Glomerular endothelial cell (primary cell): ENCODE measurements at regions not wholly inside any gene's neighbourhood (a gene's known extent, or its start where the extent isn't known, plus 50 kb on each side); places are given as distances from the start of the nearest gene placed in this dataset.

Source experiments
- DNase-seq: peaks from one replicate; pipeline ENCODE4 v3.0.0-alpha.2; 2011; ENCODE audit warnings: low read depth, low spot score; ENCODE audit errors: extremely low read depth

- DNase-seq, result no peak
Observed at GRCh38 chr12:3972576-3972975, 99.4 kb upstream of the PARP11 start.

- no peak for DNase-seq
Observed at GRCh38 chr12:3968523-3968922, 95.3 kb upstream of the PARP11 start.

DNA sequence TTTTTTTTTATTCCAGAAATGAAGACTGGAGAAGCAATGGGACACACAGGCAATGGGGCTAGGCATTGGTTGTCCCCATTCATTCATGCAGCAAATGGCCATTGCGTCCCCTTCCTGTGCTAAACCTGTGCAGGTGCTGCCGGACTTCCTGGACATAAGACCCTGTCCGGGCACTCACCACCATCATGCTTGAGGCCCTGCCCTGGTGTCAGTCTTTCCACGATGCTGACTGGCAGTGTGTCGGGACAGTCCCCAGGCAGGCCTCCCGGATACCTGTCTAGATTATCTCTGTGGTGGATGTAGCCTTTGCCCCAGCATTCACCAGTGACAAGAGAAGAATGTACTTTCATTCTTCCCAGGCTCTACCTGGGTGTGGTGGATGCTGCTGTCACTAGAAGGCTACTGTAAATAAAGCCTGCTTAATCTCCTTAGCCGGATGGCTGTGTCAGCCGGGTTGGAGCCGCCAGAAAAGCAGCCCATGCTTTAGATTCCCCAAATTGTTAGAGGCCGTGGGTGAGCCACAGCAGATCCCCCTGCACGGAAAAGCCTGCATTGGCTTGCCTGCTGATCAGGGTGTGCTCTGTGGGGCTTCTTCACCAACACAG, 94.5 kb upstream of the PARP11 start:
- DNase-seq, result no peak

DNA sequence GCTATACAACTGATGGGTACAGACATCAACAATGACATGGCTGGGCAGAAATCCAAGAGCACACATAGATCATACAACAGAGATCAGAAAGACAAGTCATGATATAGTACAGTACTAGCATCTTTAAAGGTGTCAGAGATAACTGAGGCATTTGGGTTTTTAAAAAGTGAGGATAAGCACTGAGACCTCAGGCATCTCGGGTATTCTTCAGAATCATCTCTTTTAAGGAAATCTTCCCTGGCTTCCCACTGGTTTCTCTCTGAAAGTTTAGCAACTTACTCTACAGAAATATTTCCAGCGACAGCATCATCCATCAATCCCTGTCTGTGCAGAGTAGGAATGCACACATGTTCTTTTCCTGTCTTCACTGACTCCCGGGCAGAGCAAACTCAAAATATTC, 93.2 kb upstream of the PARP11 start:
- DNase-seq, result no peak

GRCh38 chr12:3965046-3965445, 91.8 kb upstream of the PARP11 start:
- no peak for DNase-seq

DNA sequence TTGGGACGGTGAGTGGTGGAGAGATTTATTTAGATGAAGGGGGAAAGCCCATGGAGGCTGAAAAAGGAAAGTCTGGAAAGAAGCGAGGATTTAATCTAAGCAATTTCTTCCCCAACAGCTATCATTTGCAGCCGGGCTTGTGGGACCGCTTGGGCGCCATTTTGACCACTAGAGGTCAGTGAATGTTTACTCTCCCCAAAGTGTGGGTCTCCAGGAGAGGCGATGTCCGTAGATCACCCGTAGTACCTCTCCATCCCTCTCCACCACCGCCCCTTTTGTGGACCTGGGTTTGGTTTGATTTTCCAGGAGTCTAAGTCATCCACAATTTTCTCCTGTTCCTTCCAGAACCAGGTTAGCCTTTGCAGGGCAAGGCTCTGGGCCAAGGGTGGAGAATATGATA, 91.2 kb upstream of the PARP11 start:
- no peak for DNase-seq

DNA sequence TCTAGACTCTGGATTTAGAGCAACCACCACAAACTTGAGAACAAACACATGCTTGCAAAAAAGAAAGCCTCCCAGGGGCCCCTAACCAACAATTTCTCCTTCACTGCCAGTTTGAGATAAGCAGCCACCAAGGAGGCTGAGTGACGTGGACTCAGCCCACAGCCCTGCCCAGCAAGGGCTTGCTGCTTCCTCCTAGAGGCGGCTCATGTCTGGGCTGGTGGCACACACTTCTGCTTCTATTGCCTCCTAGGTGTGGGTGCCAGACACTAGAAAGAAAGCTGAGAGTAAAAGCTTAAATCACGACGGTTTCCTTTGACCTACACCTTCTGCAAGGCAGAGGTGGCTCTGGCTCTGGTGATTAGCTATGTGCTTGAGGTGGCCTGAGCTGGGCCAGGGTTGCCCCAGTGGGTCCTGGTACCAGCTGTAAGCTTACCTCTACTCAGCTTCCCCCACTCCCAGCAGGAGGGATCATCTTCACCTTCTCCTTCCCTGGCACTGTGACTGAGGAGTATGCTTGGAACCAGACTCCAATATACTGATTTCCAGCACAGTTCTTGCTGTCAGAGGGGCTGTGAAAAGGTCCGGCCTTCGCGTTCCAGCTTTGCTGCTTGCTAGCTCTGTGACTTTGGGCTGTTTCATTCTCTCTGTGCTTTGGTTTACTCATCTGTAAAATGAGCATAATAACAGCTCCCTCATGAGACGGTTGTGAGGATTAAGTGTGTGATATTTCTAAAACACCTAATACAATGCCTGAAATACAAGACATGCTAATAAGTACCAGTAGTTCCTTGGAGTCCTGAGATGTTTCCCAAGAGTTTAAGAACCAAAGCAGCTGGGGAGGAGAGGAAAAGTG, 89.7 kb upstream of the PARP11 start:
- no peak for DNase-seq

GRCh38 chr12:3961591-3961990, 88.4 kb upstream of the PARP11 start:
- DNase-seq, result no peak

- DNase-seq, result no peak
Observed at GRCh38 chr12:3959799-3960560, 86.8 kb upstream of the PARP11 start.

DNA sequence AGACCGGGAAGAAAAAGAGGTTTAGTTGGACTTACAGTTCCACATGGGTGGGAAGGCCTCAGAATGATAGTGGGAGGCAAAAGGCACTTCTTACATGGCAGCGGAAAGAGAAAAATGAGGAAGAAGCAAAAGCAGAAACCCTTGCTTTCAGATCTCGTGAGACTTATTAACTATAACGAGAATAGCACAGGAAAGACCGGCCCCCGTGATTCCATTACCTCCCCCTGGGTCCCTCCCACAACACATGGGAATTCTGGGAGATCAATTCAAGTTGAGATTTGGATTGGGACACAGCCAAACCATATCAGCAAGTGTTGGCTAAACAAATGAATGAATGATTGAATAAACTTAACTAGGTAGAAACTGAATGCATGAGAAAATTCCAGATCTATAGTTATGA, 85.3 kb upstream of the PARP11 start:
- DNase-seq, result no peak

- no peak for DNase-seq
Observed at GRCh38 chr12:3951380-3952135, 78.4 kb upstream of the PARP11 start.

- DNase-seq, result no peak
Observed at GRCh38 chr12:3950714-3951320, 77.6 kb upstream of the PARP11 start.

GRCh38 chr12:3947781-3948180, 74.6 kb upstream of the PARP11 start:
- no peak for DNase-seq

DNA sequence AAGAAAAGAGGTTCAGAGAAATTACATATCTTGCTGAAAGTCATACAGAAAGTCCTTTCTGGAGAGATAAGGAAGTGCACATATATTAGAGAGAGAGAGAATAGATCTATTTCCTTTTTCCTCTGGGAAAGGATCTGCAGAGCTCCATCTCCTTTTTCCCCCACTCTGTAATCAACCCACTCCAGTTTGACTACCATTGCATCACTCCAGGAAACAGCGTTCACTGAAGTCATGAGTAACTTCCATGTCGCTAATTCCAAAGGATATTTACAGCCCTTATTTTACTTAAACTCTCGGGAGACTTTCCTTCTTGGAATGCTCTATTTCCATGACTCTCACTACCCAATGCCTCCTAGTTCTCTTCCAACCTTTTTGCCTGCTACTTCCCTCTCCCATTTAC, 72.5 kb upstream of the PARP11 start:
- DNase-seq, result no peak

- no peak for DNase-seq
Observed at GRCh38 chr12:3944620-3945019, 71.4 kb upstream of the PARP11 start.

DNA sequence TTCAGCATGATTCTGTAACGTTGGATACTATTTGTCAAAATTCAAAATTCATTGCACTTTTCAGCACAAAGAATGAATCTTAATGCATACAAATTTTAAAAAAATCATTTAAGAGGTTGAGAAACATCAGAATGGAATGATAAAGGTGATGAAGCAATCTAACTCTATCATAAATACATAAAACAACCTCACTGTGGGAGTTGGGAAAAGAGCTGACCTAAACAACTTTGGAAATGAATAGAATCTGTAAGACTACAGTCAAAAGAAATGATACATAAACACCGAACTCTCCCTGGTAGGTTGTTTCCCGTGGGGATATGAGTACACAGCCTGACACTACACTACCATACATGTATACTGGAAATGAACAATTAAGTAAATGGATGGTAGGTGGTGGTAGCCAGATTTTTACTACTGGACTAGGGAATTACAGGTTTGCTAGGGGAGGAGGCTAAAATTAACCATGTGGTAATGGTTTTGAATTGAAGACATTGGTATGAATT, 64.9 kb upstream of the PARP11 start:
- DNase-seq, result no peak

DNA sequence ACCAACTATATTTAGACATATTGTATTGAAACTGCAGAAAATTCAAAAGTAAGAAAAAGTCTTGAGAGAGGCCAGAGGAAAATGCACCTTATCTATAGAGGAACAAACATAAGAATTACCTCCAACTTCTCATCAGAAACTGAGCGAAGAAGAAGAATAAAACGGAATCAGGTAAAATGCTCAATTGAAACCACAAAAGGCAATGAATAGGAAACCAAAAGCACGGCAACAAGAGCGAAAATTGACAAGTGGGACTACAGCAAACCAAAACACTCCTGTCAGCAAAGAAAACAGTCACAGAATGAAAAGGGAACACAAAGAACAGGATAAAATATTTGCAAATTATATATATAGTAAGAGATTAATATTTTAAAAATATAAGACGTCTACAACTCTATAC, 61.9 kb upstream of the PARP11 start:
- no peak for DNase-seq

- DNase-seq, result no peak
Observed at GRCh38 chr12:3933819-3934192, 60.6 kb upstream of the PARP11 start.

- no peak for DNase-seq
Observed at GRCh38 chr12:3933074-3933818, 60.0 kb upstream of the PARP11 start.

- no peak for DNase-seq
Observed at GRCh38 chr12:3931776-3932175, 58.6 kb upstream of the PARP11 start.
